HFF-Myc (cell line): ENCODE measurements at regions not wholly inside any gene's neighbourhood (a gene's known extent, or its start where the extent isn't known, plus 50 kb on each side); places are given as distances from the start of the nearest gene placed in this dataset.
"Not testable (repeated sequence)": the region's sequence is repeated elsewhere in the genome, so short reads cannot be mapped to it uniquely, and the experiment has no call there.

Source experiments
- DNase-seq: peaks from one replicate; pipeline ENCODE4 v3.0.0-alpha.2; 2011; ENCODE audit warnings: low read depth; ENCODE audit errors: extremely low read depth
- H3K4me3 ChIP-seq: replicated peaks from 2 replicates; pipeline ENCODE4 v1.5.1; 2011; ENCODE audit warnings: low read depth, mild to moderate bottlenecking, control low read depth, low read length
- TF ChIP-seq, protein P1 (sequence below): IDR thresholded peaks from 2 replicates; pipeline ENCODE4 v1.5.1; 2012; ENCODE audit warnings: mild to moderate bottlenecking, low read depth, low read length, control low read depth; ENCODE audit errors: missing control alignments

DNA sequence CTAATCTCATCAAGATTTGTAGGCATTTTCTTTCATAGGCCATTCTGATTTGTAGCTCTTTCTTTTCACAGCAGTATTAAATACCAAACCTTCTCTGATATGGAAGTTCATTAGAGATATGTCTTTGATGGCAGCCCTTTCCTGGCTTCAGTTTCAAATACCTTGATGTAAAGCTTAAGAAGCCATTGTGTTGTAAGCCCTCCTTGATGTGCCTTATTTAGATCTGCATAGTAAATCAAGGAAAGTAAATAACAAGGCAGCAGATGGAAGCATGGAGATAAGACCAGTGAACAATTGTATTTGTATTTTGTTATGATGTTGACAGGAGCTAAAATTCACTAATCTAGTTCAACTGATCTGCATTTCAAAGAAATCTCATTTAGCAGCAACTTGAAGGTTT, 234.9 kb upstream of the PPP1R3A start:
- H3K4me3 ChIP-seq = no peak overlapping the region
- TF ChIP-seq, protein P1, sequence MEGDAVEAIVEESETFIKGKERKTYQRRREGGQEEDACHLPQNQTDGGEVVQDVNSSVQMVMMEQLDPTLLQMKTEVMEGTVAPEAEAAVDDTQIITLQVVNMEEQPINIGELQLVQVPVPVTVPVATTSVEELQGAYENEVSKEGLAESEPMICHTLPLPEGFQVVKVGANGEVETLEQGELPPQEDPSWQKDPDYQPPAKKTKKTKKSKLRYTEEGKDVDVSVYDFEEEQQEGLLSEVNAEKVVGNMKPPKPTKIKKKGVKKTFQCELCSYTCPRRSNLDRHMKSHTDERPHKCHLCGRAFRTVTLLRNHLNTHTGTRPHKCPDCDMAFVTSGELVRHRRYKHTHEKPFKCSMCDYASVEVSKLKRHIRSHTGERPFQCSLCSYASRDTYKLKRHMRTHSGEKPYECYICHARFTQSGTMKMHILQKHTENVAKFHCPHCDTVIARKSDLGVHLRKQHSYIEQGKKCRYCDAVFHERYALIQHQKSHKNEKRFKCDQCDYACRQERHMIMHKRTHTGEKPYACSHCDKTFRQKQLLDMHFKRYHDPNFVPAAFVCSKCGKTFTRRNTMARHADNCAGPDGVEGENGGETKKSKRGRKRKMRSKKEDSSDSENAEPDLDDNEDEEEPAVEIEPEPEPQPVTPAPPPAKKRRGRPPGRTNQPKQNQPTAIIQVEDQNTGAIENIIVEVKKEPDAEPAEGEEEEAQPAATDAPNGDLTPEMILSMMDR = no peak
- no peak for DNase-seq

GRCh38 chr7:114152314-114152938, 233.6 kb upstream of the PPP1R3A start:
- no peak overlapping the region for H3K4me3 ChIP-seq
- TF ChIP-seq, protein P1 = no peak
- DNase-seq = no peak

DNA sequence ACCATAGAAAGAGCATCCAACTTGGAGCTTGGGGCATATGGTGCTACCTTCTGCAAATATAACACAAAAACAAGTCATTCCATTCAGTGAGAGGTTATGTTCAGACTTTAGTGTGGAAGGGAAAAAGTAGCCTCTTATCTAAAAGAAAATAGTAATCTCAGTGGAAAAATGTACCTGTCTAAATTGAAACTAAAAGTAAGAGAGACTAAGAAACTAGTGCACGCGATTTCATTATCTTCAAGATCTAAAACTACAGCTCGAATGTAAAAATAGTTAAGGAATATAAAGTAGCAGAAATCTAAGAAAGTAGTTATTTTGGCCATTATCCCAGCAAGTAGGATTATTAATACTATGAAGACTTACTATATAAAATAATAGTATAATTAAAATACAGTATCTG, 233.0 kb upstream of the PPP1R3A start:
- no peak overlapping the region for H3K4me3 ChIP-seq
- TF ChIP-seq, protein P1 = no peak
- DNase-seq = no peak

GRCh38 chr7:114150689-114151088, 231.9 kb upstream of the PPP1R3A start:
- no peak overlapping the region for H3K4me3 ChIP-seq
- no peak for DNase-seq
- TF ChIP-seq, protein P1 = no peak

DNA sequence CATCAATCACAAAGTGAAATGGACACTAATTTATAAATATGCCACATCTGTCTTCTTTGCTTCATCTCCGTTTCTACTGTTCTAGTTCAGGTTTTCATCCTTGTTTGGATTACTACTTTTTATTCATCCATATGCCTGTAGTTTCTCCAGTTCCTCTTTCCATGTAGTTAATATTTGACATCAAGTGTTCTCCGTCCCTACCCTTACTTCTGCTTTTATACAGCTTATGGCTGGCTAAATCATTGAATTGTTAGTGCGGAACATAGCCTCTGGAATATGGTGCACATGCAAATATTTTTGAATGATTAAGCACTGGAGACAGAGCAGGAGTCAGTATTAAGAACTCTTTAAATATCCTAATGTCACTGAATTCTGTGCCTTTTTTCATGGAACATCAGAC, 230.0 kb upstream of the PPP1R3A start:
- no peak overlapping the region for H3K4me3 ChIP-seq
- TF ChIP-seq, protein P1 = no peak
- no peak for DNase-seq

DNA sequence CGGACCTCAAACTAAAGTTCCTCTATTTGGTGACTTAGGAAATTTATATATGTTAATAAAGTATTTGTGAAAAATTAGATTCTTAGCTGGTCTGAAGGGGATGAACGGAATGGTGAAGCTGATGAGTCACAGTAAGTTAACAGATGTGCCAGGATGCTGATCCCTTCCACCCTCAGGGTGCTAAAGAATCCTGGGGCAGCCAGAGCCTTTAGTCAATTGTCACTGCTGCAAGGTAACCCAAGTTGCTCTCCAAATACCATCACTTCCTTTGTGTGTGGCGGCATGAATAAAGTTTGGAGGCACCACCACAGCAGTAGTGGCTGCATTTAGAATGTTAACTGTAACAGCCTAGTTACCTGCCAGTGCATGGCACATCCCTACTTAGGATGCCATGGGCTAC, 222.6 kb upstream of the PPP1R3A start:
- H3K4me3 ChIP-seq = no peak overlapping the region
- peak; percentile 1 for DNase-seq
- TF ChIP-seq, protein P1 = no peak

- TF ChIP-seq, protein P1 = no peak
- no peak overlapping the region for H3K4me3 ChIP-seq
- DNase-seq = no peak
Observed at GRCh38 chr7:114140561-114140960, 221.8 kb upstream of the PPP1R3A start.

GRCh38 chr7:114139690-114140089, 220.9 kb upstream of the PPP1R3A start:
- not testable (repeated sequence) for H3K4me3 ChIP-seq, DNase-seq
